ENCODE measurements at regions not wholly inside any gene's neighbourhood (a gene's known extent, or its start where the extent isn't known, plus 50 kb on each side); places are given as distances from the start of the nearest gene placed in this dataset.

DNA sequence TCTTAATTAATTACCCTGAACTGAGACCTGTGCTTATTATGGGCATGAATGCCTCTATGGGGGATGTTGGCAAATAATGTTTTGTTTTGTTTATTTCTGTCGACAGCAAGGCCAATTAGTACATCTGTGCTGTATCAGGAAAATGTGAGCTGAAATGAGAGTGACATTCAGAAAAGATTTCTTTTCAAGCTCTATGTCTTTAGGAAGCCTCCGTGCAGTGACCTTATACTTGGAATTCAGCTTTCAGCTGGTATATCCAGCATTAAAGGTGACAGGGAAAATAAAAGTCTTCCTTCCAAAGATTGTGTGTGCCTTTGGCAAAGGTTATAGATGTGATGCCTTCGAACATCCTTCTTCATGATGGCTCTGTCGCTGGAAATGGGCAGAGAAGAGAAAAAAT is 1061.1 kb downstream of the SORCS3 start:
- no peak for DNase-seq

- no peak for DNase-seq
These were observed 1059.1 kb downstream of the SORCS3 start for GRCh38 chr10:105700218-105700617.

DNA sequence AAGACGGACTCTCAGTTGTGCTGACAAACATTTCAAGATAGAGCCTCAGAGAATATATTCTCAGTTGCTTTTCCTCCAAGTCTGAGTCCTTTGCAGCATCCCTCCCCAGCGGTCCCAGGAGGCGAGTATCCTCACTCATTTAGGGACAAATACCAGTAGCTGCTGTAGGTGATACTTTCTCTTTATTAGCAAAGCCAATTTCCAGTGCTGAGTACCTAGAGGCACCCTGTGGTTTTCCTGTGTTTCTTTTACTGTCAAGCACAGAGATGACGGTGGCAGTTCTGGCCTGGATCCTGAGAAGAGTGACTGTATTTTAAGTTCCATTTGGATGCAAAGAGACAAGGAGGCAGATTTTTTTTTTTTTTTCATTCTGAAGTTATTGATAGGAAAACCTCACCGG is 1058.4 kb downstream of the SORCS3 start:
- DNase-seq = no peak

DNA sequence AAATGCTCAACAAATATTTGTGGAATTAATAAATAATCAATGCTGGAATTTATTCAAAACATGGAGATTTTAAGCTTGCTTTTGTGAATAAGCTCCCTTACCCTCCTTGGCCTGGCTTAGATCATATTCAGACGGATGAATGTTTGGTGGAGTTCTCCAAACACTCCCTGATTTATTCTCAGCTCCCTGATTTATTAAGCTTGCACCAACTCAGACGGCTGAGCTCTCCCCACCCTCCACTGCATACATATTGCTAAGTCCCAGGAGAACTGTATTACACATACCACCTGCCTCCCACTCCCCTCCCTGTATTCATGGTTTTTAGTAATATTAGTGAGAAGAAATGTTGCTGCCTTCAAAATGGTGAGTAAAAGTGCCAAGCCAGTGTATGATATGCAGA is 1057.5 kb downstream of the SORCS3 start:
- DNase-seq = no peak

- no peak for DNase-seq
These were observed 1056.2 kb downstream of the SORCS3 start for GRCh38 chr10:105697290-105697780.

- DNase-seq = peak in 1 of 2 experiments; percentile 26
These were observed 1050.7 kb downstream of the SORCS3 start for GRCh38 chr10:105691811-105692210.

- no peak for DNase-seq
These were observed 1041.8 kb downstream of the SORCS3 start for GRCh38 chr10:105682911-105683310.

DNA sequence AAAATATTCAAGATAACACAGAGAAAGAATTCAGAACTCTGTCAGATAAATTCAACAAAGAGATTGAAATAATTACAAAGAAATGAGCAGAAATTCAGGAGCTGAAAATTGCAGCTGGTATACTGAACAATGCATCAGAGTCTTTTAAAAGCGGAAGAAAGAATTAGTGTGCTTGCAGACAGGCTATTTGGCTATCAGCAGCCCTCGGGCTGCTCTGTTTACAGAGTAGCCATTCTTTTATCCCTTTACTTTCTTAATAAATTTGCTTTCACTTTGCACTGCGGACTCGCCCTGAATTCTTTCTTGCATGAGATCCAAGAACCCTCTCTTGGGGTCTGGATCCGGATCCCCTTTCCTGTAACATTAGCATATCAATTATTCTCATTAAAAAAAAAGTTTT is 1040.0 kb downstream of the SORCS3 start:
- no peak for DNase-seq

GRCh38 chr10:105679781-105680180 is 1038.7 kb downstream of the SORCS3 start:
- no peak for DNase-seq

GRCh38 chr10:105675333-105675732 is 1034.2 kb downstream of the SORCS3 start:
- no peak for DNase-seq

GRCh38 chr10:105674448-105674847 is 1033.4 kb downstream of the SORCS3 start:
- DNase-seq = no peak

GRCh38 chr10:105658696-105659095 is 1017.6 kb downstream of the SORCS3 start:
- DNase-seq = no peak

GRCh38 chr10:105656856-105657255 is 1015.8 kb downstream of the SORCS3 start:
- DNase-seq = no peak

- no peak for DNase-seq
These were observed 1009.2 kb downstream of the SORCS3 start for GRCh38 chr10:105650306-105650705.

- DNase-seq = no peak
These were observed 1006.3 kb downstream of the SORCS3 start for GRCh38 chr10:105647354-105647753.

DNA sequence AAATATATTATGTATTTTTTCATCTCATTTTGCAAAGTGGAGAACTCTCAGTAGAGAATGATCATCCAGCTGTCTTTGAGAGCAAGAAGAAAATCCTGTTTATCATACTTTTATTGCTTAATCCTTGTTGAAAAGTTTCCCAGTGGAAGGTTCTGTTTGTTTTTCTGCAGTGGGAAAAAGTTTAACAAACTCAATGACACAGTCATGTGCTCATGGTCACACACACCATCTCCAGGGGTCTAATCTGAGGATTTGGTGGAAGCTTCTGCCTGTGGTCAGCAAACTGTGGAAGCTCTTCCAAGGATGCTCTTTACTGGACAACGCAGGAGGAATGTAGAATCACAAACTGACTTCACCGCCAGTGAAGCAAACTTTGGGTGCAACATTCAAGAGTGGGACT is 1003.9 kb downstream of the SORCS3 start:
- DNase-seq = no peak

GRCh38 chr10:105644559-105644958 is 1003.5 kb downstream of the SORCS3 start:
- no peak for DNase-seq

DNA sequence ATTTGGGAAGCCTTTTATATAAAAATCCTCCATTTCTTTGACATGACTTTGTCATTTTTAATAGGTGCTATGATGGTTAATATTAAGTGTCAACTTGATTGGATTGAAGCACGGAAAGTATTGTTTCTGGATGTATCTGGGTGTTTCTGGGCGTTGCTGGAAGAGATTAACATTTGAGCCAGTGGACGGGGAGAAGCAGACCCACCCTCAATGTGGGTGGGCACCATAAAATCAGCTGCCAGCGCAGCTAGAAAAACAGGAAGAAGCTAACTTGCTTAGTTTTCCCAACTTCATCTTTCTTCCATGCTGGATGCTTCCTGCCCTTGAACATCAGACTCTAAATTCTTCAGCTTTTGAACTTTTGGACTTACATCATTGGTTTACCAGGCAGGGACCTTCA is 1003.0 kb downstream of the SORCS3 start:
- no peak for DNase-seq

- no peak for DNase-seq
These were observed 1002.6 kb downstream of the SORCS3 start for GRCh38 chr10:105643660-105644059.

DNA sequence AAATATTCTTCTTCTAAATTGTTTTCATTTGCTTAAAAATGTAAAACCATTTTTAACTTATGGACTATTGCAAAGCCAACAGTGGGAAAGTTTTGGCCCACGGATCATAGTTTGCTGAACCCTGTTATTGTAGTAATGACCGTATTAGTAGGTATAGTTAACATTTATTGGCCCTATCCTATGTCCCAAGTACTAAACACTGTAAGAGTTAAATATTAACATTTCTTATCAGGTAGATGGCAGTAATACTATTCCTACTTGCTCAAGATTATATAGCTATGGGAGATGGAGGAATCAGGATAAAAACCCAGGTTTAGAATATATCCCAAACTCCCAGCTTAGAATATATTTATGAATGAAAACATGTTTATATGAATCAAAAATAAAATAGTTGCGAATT is 993.2 kb downstream of the SORCS3 start:
- DNase-seq = no peak

DNA sequence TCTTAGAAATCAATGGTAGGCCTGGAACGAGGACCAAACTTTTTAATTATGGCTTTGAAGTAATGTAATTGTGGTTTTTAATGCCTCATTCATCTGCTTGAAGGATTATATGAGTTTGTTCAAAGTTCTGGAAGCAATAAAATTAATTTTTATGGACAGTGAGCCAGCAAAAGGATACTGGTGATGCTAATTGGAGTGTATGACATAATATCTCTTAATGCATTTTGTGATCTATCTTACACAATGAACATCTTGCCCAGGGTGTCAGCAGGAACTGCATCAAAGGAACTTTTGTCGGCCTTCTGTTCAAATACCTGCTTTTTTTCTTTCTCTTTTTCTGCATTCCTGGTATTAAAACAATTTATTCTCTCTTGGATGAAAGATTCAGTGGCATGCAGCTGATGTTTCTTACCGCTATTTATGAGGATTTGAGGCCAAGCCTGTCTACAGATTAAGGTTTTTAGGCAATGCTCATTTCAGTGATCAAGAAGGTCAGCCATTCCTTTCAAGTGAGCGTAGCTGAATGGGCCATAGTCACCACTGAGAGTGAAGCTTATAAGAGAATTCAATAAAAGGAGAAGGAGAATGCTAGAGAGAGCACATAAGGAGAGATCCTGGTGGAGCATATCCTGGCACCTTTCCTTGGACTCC is 974.8 kb downstream of the SORCS3 start:
- DNase-seq = no peak

DNA sequence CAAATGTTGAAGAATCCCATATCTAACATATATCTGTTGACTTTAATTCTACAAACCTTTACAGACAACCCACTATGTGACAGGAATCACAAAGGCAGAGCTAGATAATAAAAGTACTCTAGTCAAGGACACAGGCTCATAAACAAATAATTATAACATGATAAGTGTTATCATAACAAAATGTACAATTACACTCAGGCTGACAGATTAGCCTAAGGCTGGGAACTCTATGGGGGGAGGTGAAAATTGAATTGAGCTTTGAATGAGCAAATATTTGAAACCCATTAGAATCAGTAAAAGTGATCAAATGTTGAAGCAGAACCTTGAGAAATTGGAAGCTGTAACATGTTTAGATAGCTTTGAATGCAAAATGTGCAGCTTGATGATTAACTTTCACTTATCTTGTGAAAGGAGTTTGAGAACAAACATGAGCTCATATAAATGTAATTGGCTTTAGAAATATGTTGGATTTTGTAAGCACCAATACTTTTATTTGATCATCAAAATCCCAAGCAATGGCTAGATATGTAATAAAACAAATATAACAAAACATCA is 970.2 kb downstream of the SORCS3 start:
- no peak for DNase-seq

GRCh38 chr10:105609451-105609850 is 968.4 kb downstream of the SORCS3 start:
- DNase-seq = no peak

DNA sequence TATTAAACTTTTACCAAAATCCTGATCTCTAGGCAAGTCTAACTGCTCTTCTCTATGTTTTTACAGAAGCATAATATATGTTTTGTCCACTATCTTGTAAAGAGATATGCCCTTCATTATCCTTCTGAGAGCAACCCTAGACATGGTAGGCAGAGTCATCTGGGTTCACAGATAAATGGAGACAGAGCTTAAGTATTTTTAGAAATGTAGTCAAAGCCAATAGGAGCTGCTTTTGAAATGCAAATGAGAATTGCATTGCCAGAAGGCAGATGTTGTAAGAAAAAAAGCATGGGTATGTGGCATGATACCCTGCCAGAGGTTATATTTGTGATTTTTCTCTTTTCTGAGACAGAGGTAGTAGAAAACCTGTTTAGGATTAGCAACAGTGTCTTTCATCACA is 964.8 kb downstream of the SORCS3 start:
- DNase-seq = no peak

DNA sequence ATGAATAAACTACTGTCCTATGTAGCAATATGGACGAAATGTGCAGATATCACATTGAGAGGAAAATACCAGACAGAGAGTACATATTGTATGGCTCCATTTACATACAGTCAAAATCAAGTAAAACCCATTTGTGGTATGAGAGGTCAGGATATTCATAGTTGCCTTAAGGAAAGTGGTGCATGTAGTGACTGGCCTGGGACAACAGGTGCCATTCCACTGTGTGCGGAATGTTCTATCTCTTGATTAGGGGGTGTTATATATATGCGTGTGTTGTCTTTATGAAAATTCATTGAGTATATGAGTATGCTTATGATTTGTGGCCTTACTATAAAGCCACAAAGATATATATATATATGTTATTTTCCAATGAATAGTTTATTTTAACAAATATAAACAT is 964.0 kb downstream of the SORCS3 start:
- no peak for DNase-seq

Measured in NCI-H526 (cell line).